ENCODE measurements at regions not wholly inside any gene's neighbourhood (a gene's known extent, or its start where the extent isn't known, plus 50 kb on each side); places are given as distances from the start of the nearest gene placed in this dataset.
"Not testable (repeated sequence)": the region's sequence is repeated elsewhere in the genome, so short reads cannot be mapped to it uniquely, and the experiment has no call there.

- Histone ChIP-seq H3K4me1 (ENCODE audit: low read length) (no peaks in the 10 kb centered on the region), H3K27me3 (replicated peaks; ENCODE audit: insufficient read depth, low read length) (no peaks in the 10 kb centered on the region), H3K79me2 (ENCODE audit: low read length) (no peaks in the 10 kb centered on the region), H3K9me3 (replicated peaks; ENCODE audit: insufficient read depth, low read length) (no peaks in the 10 kb centered on the region), H3K9me2 (replicated peaks; ENCODE audit: insufficient read depth, low read length) (no peaks in the 10 kb centered on the region), H3K4me2 (ENCODE audit: low read depth, low read length) (no peak overlapping the region), H4K20me1 (ENCODE audit: insufficient read depth, low read length) (no peaks in the 10 kb centered on the region), H3F3A (ENCODE audit: insufficient read depth, low read length) (no peaks in the 10 kb centered on the region), H3K27ac (ENCODE audit: low read length) (no peak overlapping the region), H3K4me3 (ENCODE audit: low read length) (no peak overlapping the region), H3K36me3 (replicated peaks; ENCODE audit: insufficient read depth, low read length) (no peaks in the 10 kb centered on the region), H2AFZ (ENCODE audit: low read length) (no peak overlapping the region), H3K9ac (ENCODE audit: low read length) (no peak overlapping the region)
- no peak for TF ChIP-seq EZH2phosphoT487 (IDR thresholded peaks at IDR 0.05; ENCODE audit: low read length)
- no peak for TF ChIP-seq CTCF (IDR thresholded peaks at IDR 0.05; ENCODE audit: low read length)
- no peak for TF ChIP-seq EZH2 (optimal IDR thresholded peaks at IDR 0.05; ENCODE audit: low read depth, low read length)
- DNase-seq: no peak
Observed at GRCh38 chr6:150695652-150696051, 96.0 kb downstream of the PLEKHG1 start.

DNA sequence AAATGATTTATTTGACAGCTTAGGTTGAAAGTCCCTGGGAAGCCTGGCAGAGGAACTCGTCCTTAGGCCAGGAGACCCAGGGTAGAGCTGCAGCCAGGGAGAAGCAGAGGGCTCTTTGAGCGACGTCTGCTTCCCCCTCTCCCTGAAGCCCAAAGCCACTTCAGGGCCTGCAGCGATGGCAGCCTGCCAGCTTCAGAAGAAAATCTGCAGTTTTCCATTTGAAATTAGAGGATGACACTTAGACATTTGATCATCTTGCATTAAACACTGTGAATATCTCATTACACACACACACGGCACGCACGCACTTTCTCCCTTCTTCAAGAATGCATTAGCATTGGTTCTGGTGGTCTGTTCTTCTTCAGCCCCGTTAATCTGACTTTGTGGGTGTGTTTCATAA lies 96.5 kb downstream of the PLEKHG1 start:
- no peaks in the 10 kb centered on the region for H3K27me3 ChIP-seq (replicated peaks; ENCODE audit: insufficient read depth, low read length)
- H3K27ac ChIP-seq (ENCODE audit: low read length): no peak overlapping the region
- H3K4me1 ChIP-seq (ENCODE audit: low read length): no peaks in the 10 kb centered on the region
- no peak overlapping the region for H2AFZ ChIP-seq (ENCODE audit: low read length)
- TF ChIP-seq EZH2 (optimal IDR thresholded peaks at IDR 0.05; ENCODE audit: low read depth, low read length) (no peak), CTCF (IDR thresholded peaks at IDR 0.05; ENCODE audit: low read length) (no peak), EZH2phosphoT487 (IDR thresholded peaks at IDR 0.05; ENCODE audit: low read length) (no peak)
- H3F3A ChIP-seq (ENCODE audit: insufficient read depth, low read length): no peaks in the 10 kb centered on the region
- no peak overlapping the region for H3K4me2 ChIP-seq (ENCODE audit: low read depth, low read length)
- no peaks in the 10 kb centered on the region for H3K79me2 ChIP-seq (ENCODE audit: low read length)
- no peaks in the 10 kb centered on the region for H3K36me3 ChIP-seq (replicated peaks; ENCODE audit: insufficient read depth, low read length)
- H3K9ac ChIP-seq (ENCODE audit: low read length): no peak overlapping the region
- H3K4me3 ChIP-seq (ENCODE audit: low read length): no peak overlapping the region
- DNase-seq: no peak
- H4K20me1 ChIP-seq (ENCODE audit: insufficient read depth, low read length): no peaks in the 10 kb centered on the region
- H3K9me3 ChIP-seq (replicated peaks; ENCODE audit: insufficient read depth, low read length): no peaks in the 10 kb centered on the region
- no peaks in the 10 kb centered on the region for H3K9me2 ChIP-seq (replicated peaks; ENCODE audit: insufficient read depth, low read length)

DNA sequence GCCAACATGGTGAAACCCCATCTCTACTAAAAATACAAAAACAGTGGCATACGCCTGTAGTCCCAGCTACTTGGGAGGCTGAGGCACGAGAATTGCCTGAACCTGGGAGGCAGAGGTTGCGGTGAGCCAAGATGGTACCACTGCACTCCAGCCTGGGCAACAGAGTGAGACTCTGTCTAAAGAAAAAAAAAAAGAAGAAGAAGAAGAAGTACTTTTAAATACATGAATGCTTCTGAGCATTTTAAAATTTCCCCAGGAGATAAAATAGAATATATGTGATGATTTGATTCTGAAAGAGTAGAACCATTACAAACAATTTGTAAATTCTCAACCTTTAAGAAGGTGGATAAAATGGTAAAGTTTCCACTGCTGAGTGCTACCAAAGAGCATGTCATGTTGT lies 97.2 kb downstream of the PLEKHG1 start:
- H3K36me3 ChIP-seq (replicated peaks; ENCODE audit: insufficient read depth, low read length); DNase-seq; H3K4me1 ChIP-seq (ENCODE audit: low read length); H3K79me2 ChIP-seq (ENCODE audit: low read length); H3K4me3 ChIP-seq (ENCODE audit: low read length); H3K9me3 ChIP-seq (replicated peaks; ENCODE audit: insufficient read depth, low read length); H3K4me2 ChIP-seq (ENCODE audit: low read depth, low read length); H3K9me2 ChIP-seq (replicated peaks; ENCODE audit: insufficient read depth, low read length); H3F3A ChIP-seq (ENCODE audit: insufficient read depth, low read length); H3K27me3 ChIP-seq (replicated peaks; ENCODE audit: insufficient read depth, low read length); H3K9ac ChIP-seq (ENCODE audit: low read length); H2AFZ ChIP-seq (ENCODE audit: low read length); H4K20me1 ChIP-seq (ENCODE audit: insufficient read depth, low read length); H3K27ac ChIP-seq (ENCODE audit: low read length): not testable (repeated sequence)

DNA sequence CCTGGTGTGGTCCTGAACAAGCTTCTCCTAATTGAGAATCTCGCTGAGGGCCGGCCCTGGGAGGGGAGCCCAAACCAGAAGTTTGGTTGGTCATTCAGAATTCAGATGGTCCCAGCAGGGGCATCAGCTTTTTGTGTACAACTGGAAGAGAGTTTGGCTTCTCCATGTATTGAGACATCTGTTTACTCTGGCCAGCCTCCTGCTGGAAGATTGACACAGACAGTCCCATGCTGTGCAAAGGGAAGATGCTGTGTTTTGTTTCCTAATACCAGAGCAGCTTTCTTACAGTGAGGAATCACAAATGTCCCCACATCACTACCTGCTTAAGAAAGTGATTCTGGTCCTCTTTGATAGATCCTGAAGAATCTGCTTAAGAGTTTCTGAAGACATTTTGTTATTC lies 97.8 kb downstream of the PLEKHG1 start:
- Histone ChIP-seq H3K4me3 (ENCODE audit: low read length) (no peak overlapping the region), H3K4me1 (ENCODE audit: low read length) (no peaks in the 10 kb centered on the region), H3K27me3 (replicated peaks; ENCODE audit: insufficient read depth, low read length) (no peaks in the 10 kb centered on the region), H3K9ac (ENCODE audit: low read length) (no peak overlapping the region), H3K79me2 (ENCODE audit: low read length) (no peaks in the 10 kb centered on the region), H3K9me3 (replicated peaks; ENCODE audit: insufficient read depth, low read length) (no peaks in the 10 kb centered on the region), H4K20me1 (ENCODE audit: insufficient read depth, low read length) (no peaks in the 10 kb centered on the region), H3K4me2 (ENCODE audit: low read depth, low read length) (no peak overlapping the region), H3K9me2 (replicated peaks; ENCODE audit: insufficient read depth, low read length) (no peaks in the 10 kb centered on the region), H3K27ac (ENCODE audit: low read length) (no peak overlapping the region), H2AFZ (ENCODE audit: low read length) (no peak overlapping the region), H3F3A (ENCODE audit: insufficient read depth, low read length) (no peaks in the 10 kb centered on the region), H3K36me3 (replicated peaks; ENCODE audit: insufficient read depth, low read length) (no peaks in the 10 kb centered on the region)
- TF ChIP-seq EZH2 (optimal IDR thresholded peaks at IDR 0.05; ENCODE audit: low read depth, low read length): no peak
- TF ChIP-seq EZH2phosphoT487 (IDR thresholded peaks at IDR 0.05; ENCODE audit: low read length): no peak
- no peak for DNase-seq
